Heart left ventricle (tissue), 16 donors: ENCODE measurements at regions not wholly inside any gene's neighbourhood (a gene's known extent, or its start where the extent isn't known, plus 50 kb on each side); places are given as distances from the start of the nearest gene placed in this dataset.

ENCODE experiments used
- ATAC-seq, 4 donors: fragments of 200-7000 bp; cut with Tn5 transposase; one replicate each; pipeline ENCODE4 v1.9.1; 2020 to 2022; ENCODE audit warnings: moderate library complexity in 4 of 4, mild to moderate bottlenecking in 3 of 4, moderate number of reproducible peaks in 1 of 4
- DNase-seq, 5 donors: peaks; one replicate each; pipeline ENCODE4 v3.0.0-alpha.2; 2020
- H3K27ac ChIP-seq, 12 donors: fragments of 200-600 bp; sonication (generic) in 4 of 12; one replicate each; pipeline versions ENCODE4 v1.5.0 to v1.8.0; 2016 to 2022; ENCODE audit warnings: mild to moderate bottlenecking in 2 of 12
- H3K27me3 ChIP-seq, 9 donors: fragments of 200-600 bp; sonication (generic) in 2 of 9; one replicate each; pipeline versions ENCODE4 v1.5.1 to v1.8.0; 2016 to 2022; ENCODE audit warnings: mild to moderate bottlenecking in 3 of 9
- H3K36me3 ChIP-seq, 9 donors: fragments of 200-600 bp; sonication (generic) in 2 of 9; one replicate each; pipeline versions ENCODE4 v1.5.0 to v1.8.0; 2018 to 2022; ENCODE audit warnings: mild to moderate bottlenecking in 2 of 9
- H3K4me1 ChIP-seq, 12 donors: fragments of 200-600 bp; sonication (generic) in 4 of 12; one replicate each; pipeline versions ENCODE4 v1.5.0 to v1.8.0; 2016 to 2022; ENCODE audit warnings: mild to moderate bottlenecking in 3 of 12
- H3K4me3 ChIP-seq, 12 donors: fragments of 200-600 bp; sonication (generic) in 4 of 12; one replicate each; pipeline versions ENCODE4 v1.5.0 to v1.8.0; 2017 to 2022; ENCODE audit warnings: mild to moderate bottlenecking in 9 of 12, moderate library complexity in 4 of 12
- H3K9me3 ChIP-seq, 12 donors: fragments of 200-600 bp; sonication (generic) in 4 of 12; one replicate each; pipeline versions ENCODE4 v1.5.0 to v1.8.0; 2016 to 2022; ENCODE audit warnings: mild to moderate bottlenecking in 1 of 12
- POLR2A ChIP-seq, 2 donors: fragments of 450-650 bp; IDR thresholded peaks; one replicate each; pipeline ENCODE4 v1.6.1; 2017; ENCODE audit warnings: antibody characterized with exemption in 2 of 2, mild to moderate bottlenecking in 2 of 2, moderate library complexity in 2 of 2
- WGBS, 4 donors: extraction: QIAGEN DNeasy Blood & Tissue Kit in 2 of 4; methylation state at CpG; one replicate each; pipeline versions ENCODE4 v1.1.5 to v1.1.7; 2013 to 2018; 5-methylcytosine and 5-hydroxymethylcytosine counted together
- intact Hi-C, 10 donors: fragments of 100-400 bp; cut with DNase I; formaldehyde crosslinking; loops; one replicate each; pipeline versions ENCODE4 v1.11.1 to v1.14.2; 2022
- TF ChIP-seq, protein P1 (sequence below), 12 donors: fragments of 200-600 bp; sonication (generic) in 4 of 12; IDR thresholded peaks; one replicate each; pipeline versions ENCODE4 v1.5.0 to v1.8.0; 2018 to 2022; ENCODE audit warnings: antibody characterized with exemption in 12 of 12, mild to moderate bottlenecking in 5 of 12
- donor health status: ischemic (EF 13 %, LVEDD 7.1; RV severe dilation, severe dysfunction).
- donor health status: healthy with polysubstance abuse.
- donor health status: DM: no; HTN: yes; CAD: no.
- donor health status: DM: no; HTN: no; CAD: no.
- donor health status: ischemic (EF 25% LVEDD 6.9; RV normal size, moderate dysfunction).
- donor health status: ischemic (EF 25% LVEDD 5.7; RV mildly dilated, moderate dysfunction).
- donor health status: healthy.
- donor health status: DM: yes; HTN: yes; CAD: no.
- donor health status: ischemic (EF 35%, LVEDD 5.7; RV mildly dilated, moderate dysfunction).
- donor health status: nonischemic (EF 11% LVEDD 7.7; RV severe dilation, severe dysfunction).
- donor health status: DM: yes; HTN: yes; CAD: no.
- donor health status: PGD.
- donor health status: ischemic (EF 29% LVEDD 5.4; RV normal size, mild dysfunction).
- donor health status: nonischemic (EF 23%, LVEDD 6.1; RV moderate dilation, normal function).

DNA sequence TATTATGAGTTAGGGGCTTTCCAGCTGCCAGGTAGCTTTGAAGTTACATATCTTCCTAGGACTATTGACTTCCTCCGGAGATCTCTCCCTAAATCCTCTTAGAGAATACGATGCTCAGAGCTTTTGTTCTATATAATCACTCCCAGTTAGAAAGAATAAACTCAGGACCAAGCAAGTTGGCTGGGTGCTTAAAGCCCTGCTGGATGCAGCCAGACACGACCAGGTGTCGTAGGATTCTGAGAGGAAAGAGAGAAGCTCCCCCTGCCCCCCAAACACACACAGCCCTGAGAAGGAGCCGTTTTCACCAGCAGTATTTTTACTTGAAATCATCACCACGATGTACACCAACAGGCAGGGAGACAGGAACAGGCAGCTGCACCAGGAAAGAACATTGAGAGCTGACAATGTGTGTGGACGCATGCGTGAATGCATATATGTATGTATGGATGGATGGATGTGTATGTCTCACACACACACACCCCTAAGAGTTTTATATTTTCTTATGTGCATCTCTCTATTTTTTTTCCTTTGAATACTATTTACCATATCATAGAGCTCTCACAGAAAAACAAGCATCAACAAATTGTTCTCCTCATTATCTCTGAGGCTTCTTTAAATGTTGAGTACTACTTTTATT lies 382.6 kb downstream of the EPHA4 start:
- ATAC-seq (no peak), DNase-seq (no peak)

GRCh38 chr2:221195829-221196228 lies 376.3 kb downstream of the EPHA4 start:
- no peak overlapping the region for H3K4me3 ChIP-seq
- WGBS, 4 donors, result 91 to 96% (median 93%) methylated on average over 1 of the region's 1 CpG
- peaks cover 0 to 6% (median 0%) of the 10 kb centered on the region in 12 donors for H3K9me3 ChIP-seq
- H3K4me1 ChIP-seq, result no peaks in the 10 kb centered on the region
- H3K27ac ChIP-seq, result no peak overlapping the region
- ATAC-seq, result no peak
- no peaks in the 10 kb centered on the region for H3K27me3 ChIP-seq
- no peak for TF ChIP-seq POLR2A (IDR thresholded peaks at IDR 0.05)
- TF ChIP-seq, protein P1, sequence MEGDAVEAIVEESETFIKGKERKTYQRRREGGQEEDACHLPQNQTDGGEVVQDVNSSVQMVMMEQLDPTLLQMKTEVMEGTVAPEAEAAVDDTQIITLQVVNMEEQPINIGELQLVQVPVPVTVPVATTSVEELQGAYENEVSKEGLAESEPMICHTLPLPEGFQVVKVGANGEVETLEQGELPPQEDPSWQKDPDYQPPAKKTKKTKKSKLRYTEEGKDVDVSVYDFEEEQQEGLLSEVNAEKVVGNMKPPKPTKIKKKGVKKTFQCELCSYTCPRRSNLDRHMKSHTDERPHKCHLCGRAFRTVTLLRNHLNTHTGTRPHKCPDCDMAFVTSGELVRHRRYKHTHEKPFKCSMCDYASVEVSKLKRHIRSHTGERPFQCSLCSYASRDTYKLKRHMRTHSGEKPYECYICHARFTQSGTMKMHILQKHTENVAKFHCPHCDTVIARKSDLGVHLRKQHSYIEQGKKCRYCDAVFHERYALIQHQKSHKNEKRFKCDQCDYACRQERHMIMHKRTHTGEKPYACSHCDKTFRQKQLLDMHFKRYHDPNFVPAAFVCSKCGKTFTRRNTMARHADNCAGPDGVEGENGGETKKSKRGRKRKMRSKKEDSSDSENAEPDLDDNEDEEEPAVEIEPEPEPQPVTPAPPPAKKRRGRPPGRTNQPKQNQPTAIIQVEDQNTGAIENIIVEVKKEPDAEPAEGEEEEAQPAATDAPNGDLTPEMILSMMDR (IDR thresholded peaks at IDR 0.05), result no peak
- intact Hi-C loops, result no loop called here
- H3K36me3 ChIP-seq, result no peaks in the 10 kb centered on the region
- DNase-seq, result no peak

More for the DNA sequence above, 382.6 kb downstream of the EPHA4 start:
- H3K4me1 ChIP-seq, result no peaks in the 10 kb centered on the region
- intact Hi-C loops, result no loop called here
- no peak overlapping the region for H3K27ac ChIP-seq
- peaks cover 0 to 10% (median 0%) of the 10 kb centered on the region in 12 donors for H3K9me3 ChIP-seq
- no peaks in the 10 kb centered on the region for H3K27me3 ChIP-seq
- WGBS, 4 donors, result 43 to 68% (median 56%) methylated on average over 8 of the region's 8 CpGs
- no peak overlapping the region for H3K4me3 ChIP-seq
- TF ChIP-seq, protein P1 (IDR thresholded peaks at IDR 0.05), result no peak
- no peak for TF ChIP-seq POLR2A (IDR thresholded peaks at IDR 0.05)
- H3K36me3 ChIP-seq, result no peaks in the 10 kb centered on the region

DNA sequence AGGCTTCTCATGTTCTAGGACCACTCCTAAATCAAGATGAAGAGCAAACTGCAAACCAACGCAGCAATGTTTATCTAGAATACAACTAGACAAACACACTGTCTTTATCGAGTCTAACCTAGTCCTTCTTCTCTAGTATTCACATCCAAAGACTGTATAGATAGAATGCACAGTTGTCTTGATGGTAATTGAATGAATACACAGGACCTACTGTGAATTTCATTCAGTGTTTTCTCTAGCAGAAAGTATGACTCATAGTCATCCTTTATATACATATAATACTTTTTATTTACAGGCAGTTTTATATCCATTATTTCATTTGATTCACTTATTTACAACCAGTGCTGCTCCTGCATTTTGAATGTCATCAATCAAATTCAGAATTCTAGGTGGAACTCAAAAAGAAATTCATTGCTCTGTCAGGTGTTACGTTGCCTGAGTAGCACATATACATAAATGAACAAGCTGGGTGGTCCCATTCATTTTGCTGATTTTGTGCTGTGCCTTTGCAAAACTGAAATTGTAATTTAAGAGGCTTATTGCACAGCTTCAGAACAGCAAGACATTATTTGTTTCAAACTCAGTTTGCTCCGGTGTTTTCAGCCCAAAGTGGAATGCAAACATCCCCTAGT lies 374.8 kb downstream of the EPHA4 start:
- Histone ChIP-seq H3K27me3 (no peaks in the 10 kb centered on the region), H3K27ac (no peak overlapping the region), H3K36me3 (no peaks in the 10 kb centered on the region), H3K9me3 (peaks cover 0 to 6% (median 0%) of the 10 kb centered on the region in 12 donors), H3K4me3 (no peak overlapping the region), H3K4me1 (no peaks in the 10 kb centered on the region)
- DNase-seq (no peak), ATAC-seq (no peak)
- intact Hi-C loops, result no loop called here
- TF ChIP-seq, protein P1 (IDR thresholded peaks at IDR 0.05), result no peak
- TF ChIP-seq POLR2A (IDR thresholded peaks at IDR 0.05), result no peak
- WGBS, 4 donors, result 69 to 92% (median 88%) methylated on average over 4 of the region's 4 CpGs

GRCh38 chr2:221198309-221198708 lies 373.8 kb downstream of the EPHA4 start:
- ATAC-seq (no peak), DNase-seq (no peak)
- Histone ChIP-seq H3K36me3 (no peaks in the 10 kb centered on the region), H3K4me3 (no peak overlapping the region), H3K9me3 (peaks cover 0 to 3% (median 0%) of the 10 kb centered on the region in 12 donors), H3K4me1 (no peaks in the 10 kb centered on the region), H3K27ac (no peak overlapping the region), H3K27me3 (no peaks in the 10 kb centered on the region)
- intact Hi-C loops, result no loop called here
- no peak for TF ChIP-seq POLR2A (IDR thresholded peaks at IDR 0.05)
- TF ChIP-seq, protein P1 (IDR thresholded peaks at IDR 0.05), result no peak
